ENCODE measurements at regions not wholly inside any gene's neighbourhood (a gene's known extent, or its start where the extent isn't known, plus 50 kb on each side); places are given as distances from the start of the nearest gene placed in this dataset.

DNA sequence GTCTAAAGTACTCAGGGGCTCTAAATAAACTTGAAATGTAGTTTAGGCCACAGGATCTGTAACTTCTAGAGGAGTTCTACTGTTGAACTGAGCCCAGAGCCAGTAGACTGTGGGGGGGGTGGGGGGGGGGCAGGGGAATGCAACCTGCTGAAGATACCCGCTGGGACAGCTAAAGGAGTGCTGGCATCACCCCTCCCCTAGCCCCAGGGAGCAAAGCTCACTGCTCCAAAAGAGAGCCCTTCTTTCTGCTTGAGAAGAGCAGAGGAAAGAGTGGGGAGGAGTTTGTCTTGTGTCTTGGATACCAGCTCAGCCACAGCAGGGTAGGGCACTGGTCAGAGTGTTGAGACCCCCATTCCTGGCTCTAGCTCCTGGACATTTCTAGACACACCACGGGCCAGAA lies 414.0 kb upstream of the KLHL29 start:
- in situ Hi-C loops (cut with MboI; ENCODE audit: low sequenced_read_pairs) (no loop called here), dilution Hi-C loops (cut with HindIII; ENCODE audit: low sequenced_read_pairs, unreplicated experiment) (no loop called here), intact Hi-C loops (cut with micrococcal nuclease) (no loop called here)
- no TSS peak for BruUV-seq (replicated peaks)
- Histone ChIP-seq H3K9me1 (ENCODE audit: insufficient read depth, low read length) (no peaks in the 10 kb centered on the region), H4K8ac (ENCODE audit: low read depth in 2 of 2, low read length in 2 of 2) (no peak overlapping the region), H3K14ac (replicated peaks; ENCODE audit: low read depth, low read length) (no peak overlapping the region), H3K27ac (ENCODE audit: insufficient read depth, low read length) (no peak overlapping the region), H2AK9ac (replicated peaks; ENCODE audit: low read depth, low read length, poor library complexity) (no peak overlapping the region), H4K20me1 (ENCODE audit: insufficient read depth, low read length) (no peaks in the 10 kb centered on the region), H2BK20ac (ENCODE audit: low read depth, low read length) (no peak overlapping the region), H3K79me1 (ENCODE audit: low read depth in 1 of 2, low read length in 2 of 2) (no peaks in the 10 kb centered on the region), H4K5ac (ENCODE audit: low read depth, low read length) (no peak overlapping the region), H3K9me3 (ENCODE audit: control insufficient read depth, insufficient read depth, low read length) (peaks cover 5% of the 10 kb centered on the region), H3K9ac (ENCODE audit: low read depth, low read length) (no peak overlapping the region), H2BK120ac (ENCODE audit: low read depth, low read length) (no peak overlapping the region), H3K27me3 (ENCODE audit: control insufficient read depth, insufficient read depth, low read length) (no peaks in the 10 kb centered on the region), H2AFZ (replicated peaks; ENCODE audit: low read length, poor library complexity) (no peak overlapping the region), H2BK15ac (ENCODE audit: low read depth, low read length) (no peak overlapping the region), H4K91ac (ENCODE audit: insufficient read depth, low read depth, low read length) (no peak overlapping the region), H2BK5ac (ENCODE audit: low read depth, low read length, poor library complexity, severe bottlenecking) (no peak overlapping the region), H3K4me2 (ENCODE audit: low read depth, low read length) (no peak overlapping the region), H3K18ac (ENCODE audit: low read depth, low read length) (no peak overlapping the region), H3K36me3 (ENCODE audit: control insufficient read depth, insufficient read depth, low read length) (no peaks in the 10 kb centered on the region), H2AK5ac (ENCODE audit: low read depth, low read length) (no peak overlapping the region), H3K23ac (ENCODE audit: low read depth, low read length) (no peak overlapping the region), H3K4me3 (ENCODE audit: insufficient read depth, low read depth, low read length) (no peak overlapping the region), H3K56ac (ENCODE audit: extremely low read depth, insufficient read depth, low read length) (no peak overlapping the region), H3K4ac (ENCODE audit: low read depth, low read length) (no peak overlapping the region), H3K4me1 (ENCODE audit: control insufficient read depth, insufficient read depth, low read length) (no peaks in the 10 kb centered on the region)
- DNase-seq = no peak
- CTCF ChIA-PET = no interaction called here
- POLR2A ChIA-PET (ENCODE audit: unreplicated experiment) = no interaction called here
- no peak for ATAC-seq (ENCODE audit: low read depth)
- WGBS, 2 experiments (ENCODE audit: extremely low coverage in 2 of 2, insufficient read length in 1 of 2) = no CpG with 5 or more reads among the region's 2 CpGs
- no peak for TF ChIP-seq CTCF (conservative IDR thresholded peaks at IDR 0.05; ENCODE audit: low read depth, low read length)
- TF ChIP-seq, protein P1, sequence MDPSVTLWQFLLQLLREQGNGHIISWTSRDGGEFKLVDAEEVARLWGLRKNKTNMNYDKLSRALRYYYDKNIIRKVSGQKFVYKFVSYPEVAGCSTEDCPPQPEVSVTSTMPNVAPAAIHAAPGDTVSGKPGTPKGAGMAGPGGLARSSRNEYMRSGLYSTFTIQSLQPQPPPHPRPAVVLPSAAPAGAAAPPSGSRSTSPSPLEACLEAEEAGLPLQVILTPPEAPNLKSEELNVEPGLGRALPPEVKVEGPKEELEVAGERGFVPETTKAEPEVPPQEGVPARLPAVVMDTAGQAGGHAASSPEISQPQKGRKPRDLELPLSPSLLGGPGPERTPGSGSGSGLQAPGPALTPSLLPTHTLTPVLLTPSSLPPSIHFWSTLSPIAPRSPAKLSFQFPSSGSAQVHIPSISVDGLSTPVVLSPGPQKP (IDR thresholded peaks at IDR 0.05; ENCODE audit: borderline replicate concordance, low read depth, low read length) = no peak
- TF ChIP-seq CHD1 (IDR thresholded peaks at IDR 0.05; ENCODE audit: low read depth, low read length) = no peak
- no peak for TF ChIP-seq FOS (IDR thresholded peaks at IDR 0.05; ENCODE audit: low read depth, low read length)

Data from IMR-90 (cell line).